ES-I3 (cell line): ENCODE measurements at regions not wholly inside any gene's neighbourhood (a gene's known extent, or its start where the extent isn't known, plus 50 kb on each side); places are given as distances from the start of the nearest gene placed in this dataset.

Experiments
- H3K36me3 ChIP-seq: 2 replicates; pipeline ENCODE4 v1.6.1; 2013; ENCODE audit warnings: mild to moderate bottlenecking, low read length, control low read depth, moderate library complexity; ENCODE audit not compliant: insufficient read depth
- H3K4me1 ChIP-seq: 2 replicates; pipeline ENCODE4 v1.6.1; 2013; ENCODE audit warnings: mild to moderate bottlenecking, control low read depth, low read length; ENCODE audit not compliant: insufficient read depth
- H3K9ac ChIP-seq: 2 replicates; pipeline ENCODE4 v1.6.1; 2013; ENCODE audit warnings: low read depth, mild to moderate bottlenecking, low read length, moderate library complexity
- H3K9me3 ChIP-seq: 2 replicates; pipeline ENCODE4 v1.6.1; 2013; ENCODE audit warnings: mild to moderate bottlenecking, low read length, moderate library complexity; ENCODE audit not compliant: control insufficient read depth, insufficient read depth

GRCh38 chr12:130041983-130042812 lies 120.1 kb upstream of the FZD10 start:
- Histone ChIP-seq H3K9ac (peak overlapping the region; percentile 14; the same call in 1 of the 2 replicates), H3K4me1 (peaks cover 7% of the 10 kb centered on the region), H3K9me3 (no peaks in the 10 kb centered on the region), H3K36me3 (no peaks in the 10 kb centered on the region)

GRCh38 chr12:130043685-130044406 lies 118.4 kb upstream of the FZD10 start:
- H3K9me3 ChIP-seq, result no peaks in the 10 kb centered on the region
- H3K36me3 ChIP-seq, result no peaks in the 10 kb centered on the region
- H3K9ac ChIP-seq, result no peak overlapping the region
- H3K4me1 ChIP-seq, result peaks cover 7% of the 10 kb centered on the region

GRCh38 chr12:130044991-130045621 lies 117.2 kb upstream of the FZD10 start:
- no peaks in the 10 kb centered on the region for H3K36me3 ChIP-seq
- H3K9ac ChIP-seq, result no peak overlapping the region
- peaks cover 7% of the 10 kb centered on the region for H3K4me1 ChIP-seq
- H3K9me3 ChIP-seq, result no peaks in the 10 kb centered on the region

GRCh38 chr12:130049666-130050065 lies 112.6 kb upstream of the FZD10 start:
- no peaks in the 10 kb centered on the region for H3K36me3 ChIP-seq
- no peak overlapping the region for H3K9ac ChIP-seq
- H3K9me3 ChIP-seq, result no peaks in the 10 kb centered on the region
- peaks cover 2% of the 10 kb centered on the region for H3K4me1 ChIP-seq

GRCh38 chr12:130051900-130052299 lies 110.4 kb upstream of the FZD10 start:
- H3K9ac ChIP-seq, result no peak overlapping the region
- no peaks in the 10 kb centered on the region for H3K4me1 ChIP-seq
- no peaks in the 10 kb centered on the region for H3K9me3 ChIP-seq
- H3K36me3 ChIP-seq, result no peaks in the 10 kb centered on the region

- no peaks in the 10 kb centered on the region for H3K36me3 ChIP-seq
- no peaks in the 10 kb centered on the region for H3K4me1 ChIP-seq
- H3K9me3 ChIP-seq, result no peaks in the 10 kb centered on the region
- no peak overlapping the region for H3K9ac ChIP-seq
Observed at GRCh38 chr12:130053651-130054069, 108.6 kb upstream of the FZD10 start.

- H3K4me1 ChIP-seq, result no peaks in the 10 kb centered on the region
- H3K36me3 ChIP-seq, result no peaks in the 10 kb centered on the region
- no peak overlapping the region for H3K9ac ChIP-seq
- no peaks in the 10 kb centered on the region for H3K9me3 ChIP-seq
Observed at GRCh38 chr12:130054803-130055202, 107.5 kb upstream of the FZD10 start.

- H3K9ac ChIP-seq, result no peak overlapping the region
- no peaks in the 10 kb centered on the region for H3K4me1 ChIP-seq
- no peaks in the 10 kb centered on the region for H3K9me3 ChIP-seq
- H3K36me3 ChIP-seq, result no peaks in the 10 kb centered on the region
Observed at GRCh38 chr12:130058926-130059472, 103.3 kb upstream of the FZD10 start.

GRCh38 chr12:130063866-130064265 lies 98.4 kb upstream of the FZD10 start:
- H3K4me1 ChIP-seq, result no peaks in the 10 kb centered on the region
- H3K9me3 ChIP-seq, result no peaks in the 10 kb centered on the region
- H3K9ac ChIP-seq, result no peak overlapping the region
- no peaks in the 10 kb centered on the region for H3K36me3 ChIP-seq

- H3K9ac ChIP-seq, result no peak overlapping the region
- no peaks in the 10 kb centered on the region for H3K9me3 ChIP-seq
- no peaks in the 10 kb centered on the region for H3K36me3 ChIP-seq
- no peaks in the 10 kb centered on the region for H3K4me1 ChIP-seq
Observed at GRCh38 chr12:130064999-130065398, 97.3 kb upstream of the FZD10 start.

- H3K36me3 ChIP-seq, result no peaks in the 10 kb centered on the region
- H3K9me3 ChIP-seq, result no peaks in the 10 kb centered on the region
- no peak overlapping the region for H3K9ac ChIP-seq
- no peaks in the 10 kb centered on the region for H3K4me1 ChIP-seq
Observed at GRCh38 chr12:130066742-130067141, 95.5 kb upstream of the FZD10 start.

- Histone ChIP-seq H3K4me1 (no peaks in the 10 kb centered on the region), H3K9ac (no peak overlapping the region), H3K9me3 (no peaks in the 10 kb centered on the region), H3K36me3 (no peaks in the 10 kb centered on the region)
Observed at GRCh38 chr12:130068741-130069140, 93.5 kb upstream of the FZD10 start.

GRCh38 chr12:130070126-130070611 lies 92.1 kb upstream of the FZD10 start:
- Histone ChIP-seq H3K9me3 (no peaks in the 10 kb centered on the region), H3K4me1 (no peaks in the 10 kb centered on the region), H3K9ac (no peak overlapping the region), H3K36me3 (no peaks in the 10 kb centered on the region)

GRCh38 chr12:130073721-130074120 lies 88.5 kb upstream of the FZD10 start:
- no peak overlapping the region for H3K9ac ChIP-seq
- no peaks in the 10 kb centered on the region for H3K9me3 ChIP-seq
- no peaks in the 10 kb centered on the region for H3K4me1 ChIP-seq
- no peaks in the 10 kb centered on the region for H3K36me3 ChIP-seq
